ENCODE measurements at regions not wholly inside any gene's neighbourhood (a gene's known extent, or its start where the extent isn't known, plus 50 kb on each side); places are given as distances from the start of the nearest gene placed in this dataset.

- ATAC-seq (no peak), DNase-seq (ENCODE audit: low read depth, low spot score) (no peak), FAIRE-seq (no peak)
- 10% methylated on average over 4 of the region's 4 CpGs for WGBS (ENCODE audit: insufficient coverage, insufficient replicate concordance, low lambda C conversion rate, missing lambda C conversion rate)
- H3K27me3 ChIP-seq (replicated peaks in 1 of 2; ENCODE audit: control insufficient read depth in 2 of 2, insufficient read depth in 2 of 2, low read length in 1 of 2) = no peaks in the 10 kb centered on the region
- SMC1A ChIA-PET (ENCODE audit: uncharacterized antibody, unreplicated experiment) = no interaction called here
- no peak overlapping the region for H3K9ac ChIP-seq (ENCODE audit: control insufficient read depth, insufficient read depth, low read length)
- CTCF ChIA-PET = interaction anchor here (0.7 kb wide), 1 partner anchor 171 kb away, joined by 3 read pairs; no protein-coding TSS in a partner anchor
- no peak overlapping the region for H2AFZ ChIP-seq (ENCODE audit: control insufficient read depth, low read depth, low read length)
- RAD21 ChIA-PET (ENCODE audit: unreplicated experiment) = no interaction called here
- H3K36me3 ChIP-seq (ENCODE audit: control insufficient read depth in 2 of 2, insufficient read depth in 2 of 2, low read length in 1 of 2) = no peaks in the 10 kb centered on the region
- no peaks in the 10 kb centered on the region for H3K79me2 ChIP-seq (ENCODE audit: control insufficient read depth, insufficient read depth, low read length)
- no peaks in the 10 kb centered on the region for H4K20me1 ChIP-seq (ENCODE audit: control insufficient read depth, insufficient read depth)
- no peak overlapping the region for H3K27ac ChIP-seq (ENCODE audit: control insufficient read depth, insufficient read depth)
- no peak overlapping the region for H3K4me2 ChIP-seq (ENCODE audit: control insufficient read depth, insufficient read depth)
- in situ Hi-C loops (cut with MboI) (no loop called here), intact Hi-C loops (cut with micrococcal nuclease; ENCODE audit: unreplicated experiment) (no loop called here)
- BruUV-seq (replicated peaks) = no TSS peak
- H3K4me1 ChIP-seq (ENCODE audit: control insufficient read depth, insufficient read depth, low read length) = no peaks in the 10 kb centered on the region
- H3K4me3 ChIP-seq = no peak overlapping the region
- POLR2A ChIA-PET = no interaction called here
- H3K9me3 ChIP-seq (replicated peaks; ENCODE audit: control insufficient read depth, insufficient read depth, low read length) = no peaks in the 10 kb centered on the region
- TF ChIP-seq NR2C2 (IDR thresholded peaks at IDR 0.05; ENCODE audit: borderline replicate concordance, control insufficient read depth, insufficient read length, low read depth) (no peak), ZNF592 (IDR thresholded peaks at IDR 0.05) (no peak), HSF1 (IDR thresholded peaks at IDR 0.05; ENCODE audit: low read depth, low read length) (no peak), ZNF24 (IDR thresholded peaks at IDR 0.05) (no peak), ZNF217 (IDR thresholded peaks at IDR 0.05) (no peak), ESRRA (IDR thresholded peaks at IDR 0.05; ENCODE audit: low read length) (no peak), EP300 (IDR thresholded peaks at IDR 0.05; ENCODE audit: borderline replicate concordance in 1 of 2, control insufficient read depth in 1 of 2, low read depth in 2 of 2, low read length in 2 of 2) (no peak), NR2F1 (conservative IDR thresholded peaks at IDR 0.05) (no peak), ZNF207 (IDR thresholded peaks at IDR 0.05; ENCODE audit: borderline replicate concordance) (no peak), ATF2 (IDR thresholded peaks at IDR 0.05; ENCODE audit: low read length) (no peak), BCL11A (IDR thresholded peaks at IDR 0.05; ENCODE audit: low read depth, low read length) (no peak), MLLT1 (IDR thresholded peaks at IDR 0.05) (no peak), ASH2L (IDR thresholded peaks at IDR 0.05; ENCODE audit: borderline replicate concordance, low read depth) (no peak), NFYA (IDR thresholded peaks at IDR 0.05; ENCODE audit: borderline replicate concordance, low read depth, low read length) (no peak)
Measured at GRCh38 chr9:88783711-88784083, 207.6 kb upstream of the S1PR3 start.
